Fibroblast of upper back skin (primary cell): ENCODE measurements at regions not wholly inside any gene's neighbourhood (a gene's known extent, or its start where the extent isn't known, plus 50 kb on each side); places are given as distances from the start of the nearest gene placed in this dataset.
A peak's percentile ranks its signal among the peaks of the same experiment; 100 is the strongest.
"Not testable (repeated sequence)": the region's sequence is repeated elsewhere in the genome, so short reads cannot be mapped to it uniquely, and the experiment has no call there.

Experiments used
- DNase-seq: peaks from one replicate; pipeline ENCODE4 v3.0.0-alpha.2; 2013

- no peak for DNase-seq
Observed at GRCh38 chr10:100612601-100613595, 77.2 kb downstream of the HIF1AN start.

- no peak for DNase-seq
Observed at GRCh38 chr10:100613846-100614245, 78.1 kb downstream of the HIF1AN start.

- no peak for DNase-seq
Observed at GRCh38 chr10:100614429-100615095, 78.8 kb downstream of the HIF1AN start.

- no peak for DNase-seq
Observed at GRCh38 chr10:100615241-100615640, 79.5 kb downstream of the HIF1AN start.

GRCh38 chr10:100615908-100616307 is 80.2 kb downstream of the HIF1AN start:
- DNase-seq, result no peak

- no peak for DNase-seq
Observed at GRCh38 chr10:100618091-100618615, 82.4 kb downstream of the HIF1AN start.

GRCh38 chr10:100618632-100619255 is 83.0 kb downstream of the HIF1AN start:
- no peak for DNase-seq

GRCh38 chr10:100620087-100620835 is 84.5 kb downstream of the HIF1AN start:
- DNase-seq, result no peak

- DNase-seq, result peak; percentile 5
Observed at GRCh38 chr10:100621360-100622205, 85.8 kb downstream of the HIF1AN start.

GRCh38 chr10:100622946-100623345 is 87.2 kb downstream of the HIF1AN start:
- DNase-seq, result no peak

- no peak for DNase-seq
Observed at GRCh38 chr10:100623521-100624230, 87.9 kb downstream of the HIF1AN start.

- no peak for DNase-seq
Observed at GRCh38 chr10:100624298-100624697, 88.6 kb downstream of the HIF1AN start.

GRCh38 chr10:100625816-100626215 is 90.1 kb downstream of the HIF1AN start:
- no peak for DNase-seq

- no peak for DNase-seq
Observed at GRCh38 chr10:100628061-100628460, 92.3 kb downstream of the HIF1AN start.

GRCh38 chr10:100631192-100631591 is 95.4 kb downstream of the HIF1AN start:
- no peak for DNase-seq

GRCh38 chr10:100632027-100632426 is 96.3 kb downstream of the HIF1AN start:
- DNase-seq, result no peak

GRCh38 chr10:100634034-100634433 is 98.3 kb downstream of the HIF1AN start:
- DNase-seq, result no peak

GRCh38 chr10:100636848-100637553 is 101.3 kb downstream of the HIF1AN start:
- DNase-seq, result no peak

- DNase-seq, result no peak
Observed at GRCh38 chr10:100637785-100638184, 102.0 kb downstream of the HIF1AN start.

GRCh38 chr10:100638969-100639368 is 103.2 kb downstream of the HIF1AN start:
- not testable (repeated sequence) for DNase-seq
